OCI-LY7 (cell line): ENCODE measurements at regions not wholly inside any gene's neighbourhood (a gene's known extent, or its start where the extent isn't known, plus 50 kb on each side); places are given as distances from the start of the nearest gene placed in this dataset.

Source experiments
- CTCF ChIP-seq: fragments of 200-600 bp; sonication (generic); conservative IDR thresholded peaks from 2 replicates; pipeline ENCODE4 v1.5.1; 2014; ENCODE audit warnings: mild to moderate bottlenecking, antibody characterized with exemption, low read length, moderate library complexity, mixed read lengths
- EZH2phosphoT487 ChIP-seq: fragments of 200-600 bp; sonication (generic); IDR thresholded peaks from 2 replicates; pipeline ENCODE4 v1.6.1; 2018; ENCODE audit warnings: low read depth, borderline replicate concordance, mild to moderate bottlenecking, mixed run types, antibody characterized with exemption, low read length, moderate library complexity, mixed read lengths

- no peak for TF ChIP-seq CTCF
- no peak for TF ChIP-seq EZH2phosphoT487
These were observed 737.1 kb downstream of the DHX35 start for GRCh38 chr20:39699166-39699725.
